OCI-M2 (cell line): ENCODE measurements at regions not wholly inside any gene's neighbourhood (a gene's known extent, or its start where the extent isn't known, plus 50 kb on each side); places are given as distances from the start of the nearest gene placed in this dataset.

ENCODE experiments used
- DNase-seq: peaks from one replicate; lab custom pipeline; 2025; ENCODE audit not compliant: unreplicated experiment; lab: John Stamatoyannopoulos, UW

GRCh38 chr3:89625945-89626344 lies 518.5 kb downstream of the EPHA3 start:
- DNase-seq, result no peak

- no peak for DNase-seq
These were observed 521.6 kb downstream of the EPHA3 start for GRCh38 chr3:89628856-89629670.

GRCh38 chr3:89635137-89635536 lies 527.7 kb downstream of the EPHA3 start:
- DNase-seq, result no peak

- no peak for DNase-seq
These were observed 537.3 kb downstream of the EPHA3 start for GRCh38 chr3:89644716-89645115.

- no peak for DNase-seq
These were observed 542.0 kb downstream of the EPHA3 start for GRCh38 chr3:89649431-89649830.

- DNase-seq, result no peak
These were observed 546.6 kb downstream of the EPHA3 start for GRCh38 chr3:89654031-89654430.

- no peak for DNase-seq
These were observed 549.0 kb downstream of the EPHA3 start for GRCh38 chr3:89656388-89656787.

GRCh38 chr3:89679686-89680085 lies 572.3 kb downstream of the EPHA3 start:
- no peak for DNase-seq

GRCh38 chr3:89682556-89682955 lies 575.1 kb downstream of the EPHA3 start:
- no peak for DNase-seq

- DNase-seq, result no peak
These were observed 578.3 kb downstream of the EPHA3 start for GRCh38 chr3:89685731-89686130.

GRCh38 chr3:89690646-89691045 lies 583.2 kb downstream of the EPHA3 start:
- DNase-seq, result no peak

GRCh38 chr3:89692601-89693000 lies 585.2 kb downstream of the EPHA3 start:
- no peak for DNase-seq

- no peak for DNase-seq
These were observed 590.0 kb downstream of the EPHA3 start for GRCh38 chr3:89697321-89697916.

GRCh38 chr3:89698208-89698830 lies 590.9 kb downstream of the EPHA3 start:
- no peak for DNase-seq

- DNase-seq, result no peak
These were observed 591.8 kb downstream of the EPHA3 start for GRCh38 chr3:89699229-89699628.

GRCh38 chr3:89699771-89700170 lies 592.4 kb downstream of the EPHA3 start:
- no peak for DNase-seq

- DNase-seq, result no peak
These were observed 595.0 kb downstream of the EPHA3 start for GRCh38 chr3:89702404-89702803.

GRCh38 chr3:89713196-89713595 lies 605.8 kb downstream of the EPHA3 start:
- DNase-seq, result no peak

- no peak for DNase-seq
These were observed 606.8 kb downstream of the EPHA3 start for GRCh38 chr3:89714237-89714636.

- no peak for DNase-seq
These were observed 632.9 kb downstream of the EPHA3 start for GRCh38 chr3:89740080-89740880.

- DNase-seq, result no peak
These were observed 633.4 kb downstream of the EPHA3 start for GRCh38 chr3:89740881-89741177.

- no peak for DNase-seq
These were observed 635.1 kb downstream of the EPHA3 start for GRCh38 chr3:89742546-89742945.
